Esophagus squamous epithelium (tissue), 5 donors: ENCODE measurements at regions not wholly inside any gene's neighbourhood (a gene's known extent, or its start where the extent isn't known, plus 50 kb on each side); places are given as distances from the start of the nearest gene placed in this dataset.

ENCODE experiments used
- DNase-seq: peaks from one replicate; lab custom pipeline; 2025; lab: John Stamatoyannopoulos, UW
- H3K27ac ChIP-seq, 4 donors: fragments of 200-600 bp; sonication (generic); one replicate each; pipeline ENCODE4 v1.5.1; 2016 to 2019; ENCODE audit warnings: mild to moderate bottlenecking in 1 of 4
- H3K27me3 ChIP-seq, 4 donors: fragments of 200-600 bp; sonication (generic); 1 replicate in 3 of 4; 2 replicates in 1 of 4; pipeline versions ENCODE4 v1.5.1 to v1.6.0; 2017 to 2021; ENCODE audit warnings: antibody characterized with exemption in 1 of 4
- H3K36me3 ChIP-seq, 3 donors: fragments of 200-600 bp; sonication (generic); one replicate each; pipeline ENCODE4 v1.5.1; 2016 to 2019
- H3K4me1 ChIP-seq, 3 donors: fragments of 200-600 bp; sonication (generic); one replicate each; pipeline ENCODE4 v1.5.1; 2017 to 2019
- H3K4me3 ChIP-seq, 4 donors: fragments of 200-600 bp; sonication (generic); 1 replicate in 3 of 4; 2 replicates in 1 of 4; pipeline ENCODE4 v1.5.1; 2016 to 2019; ENCODE audit warnings: mild to moderate bottlenecking in 2 of 4, moderate library complexity in 1 of 4
- H3K9me3 ChIP-seq, 3 donors: fragments of 200-600 bp; sonication (generic); one replicate each; pipeline ENCODE4 v1.5.1; 2016 to 2019
- POLR2A ChIP-seq, 4 donors: fragments of 450-650 bp; IDR thresholded peaks; one replicate each; pipeline ENCODE4 v1.6.1; 2017; ENCODE audit warnings: antibody characterized with exemption in 4 of 4, mild to moderate bottlenecking in 4 of 4, moderate library complexity in 3 of 4
- WGBS, 2 donors: methylation state at CpG; one replicate each; pipeline ENCODE4 v1.1.5; 2018; 5-methylcytosine and 5-hydroxymethylcytosine counted together
- intact Hi-C: fragments of 100-400 bp; cut with DNase I; formaldehyde crosslinking; loops from one replicate; pipeline ENCODE4 v1.15.0; 2022
- TF ChIP-seq, protein P1 (sequence below), 6 experiments: fragments of 450-650 bp in 4 of 6; fragments of 200-600 bp in 2 of 6; sonication (generic) in 2 of 6; IDR thresholded peaks; one replicate each; pipeline ENCODE4 v1.5.1; 2016 to 2019; ENCODE audit warnings: antibody characterized with exemption in 6 of 6, mild to moderate bottlenecking in 4 of 6, moderate library complexity in 4 of 6
- donor health status: DM: yes; HTN: yes; CAD: no.

DNA sequence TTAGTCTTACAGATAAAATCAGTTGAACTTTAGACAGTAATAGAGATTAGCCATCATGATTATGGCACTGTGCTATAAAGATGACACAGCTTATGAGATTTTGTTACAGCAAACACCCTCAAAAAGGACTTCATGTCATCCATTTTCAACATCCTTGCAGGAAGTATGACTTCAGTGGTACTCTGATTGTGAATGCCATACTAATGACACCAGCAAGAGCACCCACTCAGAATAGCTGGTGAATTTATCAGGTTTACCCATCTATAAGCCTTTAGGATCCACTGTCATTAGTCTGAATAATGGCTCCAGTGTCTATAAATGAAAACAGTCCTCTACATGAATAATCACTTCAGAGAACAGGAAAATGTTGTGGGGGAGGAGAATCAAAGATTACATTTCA, 615.2 kb downstream of the RPS29 start:
- intact Hi-C loops, result no loop called here
- H3K36me3 ChIP-seq, result no peaks in the 10 kb centered on the region

GRCh38 chr14:48967419-48967818, 618.8 kb downstream of the RPS29 start:
- Histone ChIP-seq H3K4me3 (no peak overlapping the region), H3K36me3 (no peaks in the 10 kb centered on the region), H3K27me3 (no peaks in the 10 kb centered on the region), H3K27ac (no peak overlapping the region), H3K4me1 (no peaks in the 10 kb centered on the region), H3K9me3 (no peaks in the 10 kb centered on the region)
- intact Hi-C loops, result no loop called here
- TF ChIP-seq POLR2A (IDR thresholded peaks at IDR 0.05), result no peak
- TF ChIP-seq, protein P1, sequence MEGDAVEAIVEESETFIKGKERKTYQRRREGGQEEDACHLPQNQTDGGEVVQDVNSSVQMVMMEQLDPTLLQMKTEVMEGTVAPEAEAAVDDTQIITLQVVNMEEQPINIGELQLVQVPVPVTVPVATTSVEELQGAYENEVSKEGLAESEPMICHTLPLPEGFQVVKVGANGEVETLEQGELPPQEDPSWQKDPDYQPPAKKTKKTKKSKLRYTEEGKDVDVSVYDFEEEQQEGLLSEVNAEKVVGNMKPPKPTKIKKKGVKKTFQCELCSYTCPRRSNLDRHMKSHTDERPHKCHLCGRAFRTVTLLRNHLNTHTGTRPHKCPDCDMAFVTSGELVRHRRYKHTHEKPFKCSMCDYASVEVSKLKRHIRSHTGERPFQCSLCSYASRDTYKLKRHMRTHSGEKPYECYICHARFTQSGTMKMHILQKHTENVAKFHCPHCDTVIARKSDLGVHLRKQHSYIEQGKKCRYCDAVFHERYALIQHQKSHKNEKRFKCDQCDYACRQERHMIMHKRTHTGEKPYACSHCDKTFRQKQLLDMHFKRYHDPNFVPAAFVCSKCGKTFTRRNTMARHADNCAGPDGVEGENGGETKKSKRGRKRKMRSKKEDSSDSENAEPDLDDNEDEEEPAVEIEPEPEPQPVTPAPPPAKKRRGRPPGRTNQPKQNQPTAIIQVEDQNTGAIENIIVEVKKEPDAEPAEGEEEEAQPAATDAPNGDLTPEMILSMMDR (IDR thresholded peaks at IDR 0.05), result no peak
- no peak for DNase-seq
- WGBS, 2 donors, result 36 to 37% methylated on average over 3 of the region's 3 CpGs

More for the DNA sequence above, 615.2 kb downstream of the RPS29 start:
- Histone ChIP-seq H3K4me1 (no peaks in the 10 kb centered on the region), H3K27me3 (no peaks in the 10 kb centered on the region), H3K9me3 (no peaks in the 10 kb centered on the region), H3K4me3 (no peak overlapping the region), H3K27ac (no peak overlapping the region)
- no peak for TF ChIP-seq POLR2A (IDR thresholded peaks at IDR 0.05)
- TF ChIP-seq, protein P1 (IDR thresholded peaks at IDR 0.05), result no peak
- no peak for DNase-seq

GRCh38 chr14:48963231-48963790, 622.9 kb downstream of the RPS29 start:
- Histone ChIP-seq H3K27ac (no peak overlapping the region), H3K9me3 (no peaks in the 10 kb centered on the region), H3K4me1 (no peaks in the 10 kb centered on the region), H3K36me3 (no peaks in the 10 kb centered on the region), H3K4me3 (no peak overlapping the region), H3K27me3 (no peaks in the 10 kb centered on the region)
- intact Hi-C loops, result no loop called here
- 32 to 62% methylated on average over 3 of the region's 3 CpGs for WGBS, 2 donors
- DNase-seq, result no peak
- TF ChIP-seq, protein P1 (IDR thresholded peaks at IDR 0.05), result no peak
- no peak for TF ChIP-seq POLR2A (IDR thresholded peaks at IDR 0.05)

- TF ChIP-seq, protein P1 (IDR thresholded peaks at IDR 0.05), result no peak
- TF ChIP-seq POLR2A (IDR thresholded peaks at IDR 0.05), result no peak
- 79% methylated on average over 2 of the region's 5 CpGs; no CpG with 5 or more reads in 1 of the 2 donors for WGBS, 2 donors
- intact Hi-C loops, result no loop called here
These were observed 628.7 kb downstream of the RPS29 start for GRCh38 chr14:48957486-48957885.

GRCh38 chr14:48955857-48956256, 630.3 kb downstream of the RPS29 start:
- WGBS, 2 donors, result 34 to 36% methylated on average over 1 of the region's 1 CpG
- Histone ChIP-seq H3K27me3 (no peaks in the 10 kb centered on the region), H3K4me1 (no peaks in the 10 kb centered on the region), H3K9me3 (peaks cover 0 to 3% (median 0%) of the 10 kb centered on the region in 3 donors), H3K27ac (no peak overlapping the region), H3K36me3 (no peaks in the 10 kb centered on the region), H3K4me3 (no peak overlapping the region)
- no peak for DNase-seq
- TF ChIP-seq, protein P1 (IDR thresholded peaks at IDR 0.05), result no peak
- no peak for TF ChIP-seq POLR2A (IDR thresholded peaks at IDR 0.05)
- intact Hi-C loops, result no loop called here

More at GRCh38 chr14:48957486-48957885, 628.7 kb downstream of the RPS29 start:
- H3K36me3 ChIP-seq, result no peaks in the 10 kb centered on the region
- H3K4me3 ChIP-seq, result no peak overlapping the region
- H3K4me1 ChIP-seq, result no peaks in the 10 kb centered on the region
- no peak overlapping the region for H3K27ac ChIP-seq
- peaks cover 0 to 3% (median 0%) of the 10 kb centered on the region in 3 donors for H3K9me3 ChIP-seq
- no peak for DNase-seq
- H3K27me3 ChIP-seq, result no peaks in the 10 kb centered on the region
